Mucosa of gallbladder (tissue), 1 donor: ENCODE measurements at regions not wholly inside any gene's neighbourhood (a gene's known extent, or its start where the extent isn't known, plus 50 kb on each side); places are given as distances from the start of the nearest gene placed in this dataset.

Source experiments
- DNase-seq: peaks from one replicate; pipeline ENCODE4 v3.0.0-alpha.2; 2020; ENCODE audit warnings: low spot score
- donor health status: DM: no; HTN: no; CAD: no.

GRCh38 chr21:43332861-43333297 lies 94.1 kb downstream of the SIK1 start:
- DNase-seq = no peak

DNA sequence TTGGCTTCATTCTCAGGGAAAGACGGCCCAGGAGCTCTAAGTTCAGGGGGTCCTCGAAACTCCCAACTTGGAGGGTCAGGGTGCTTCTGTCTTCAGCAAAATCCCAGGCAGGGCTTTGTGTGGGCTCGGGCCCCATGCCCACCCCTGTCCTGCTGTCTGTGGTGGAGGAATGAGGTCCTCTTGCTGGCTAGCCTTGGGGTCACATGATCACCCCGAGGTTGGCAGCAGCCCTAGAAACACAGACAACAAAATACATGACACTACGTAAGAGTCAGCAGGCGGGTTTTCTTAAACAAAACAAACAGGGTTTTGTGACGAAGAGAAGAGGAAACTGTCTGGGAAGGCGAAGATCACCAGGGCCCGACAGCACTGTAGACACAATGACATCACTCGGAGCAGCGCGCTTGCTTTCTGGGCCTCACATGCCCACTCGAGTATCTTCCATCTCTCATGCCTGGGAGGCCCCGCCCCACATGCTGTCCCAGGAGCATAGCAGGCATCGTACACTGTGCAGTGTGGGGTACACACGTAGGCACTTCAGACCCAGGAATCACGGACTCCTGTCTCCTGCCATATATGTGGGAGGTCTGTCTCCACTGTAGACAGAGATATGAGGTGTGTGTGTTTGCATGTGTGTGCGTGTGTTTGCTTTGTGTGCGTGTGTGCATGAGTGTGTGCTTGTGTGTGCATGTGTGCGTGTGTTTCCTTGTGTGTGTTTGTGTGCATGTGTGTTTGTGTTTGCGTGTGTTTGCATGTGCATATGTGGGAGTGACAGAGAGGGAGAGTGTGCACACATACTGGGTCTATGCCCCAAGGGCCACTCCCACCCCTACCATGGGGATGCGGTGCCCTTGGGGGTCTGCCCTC lies 94.7 kb downstream of the SIK1 start:
- peak; percentile 85 for DNase-seq

DNA sequence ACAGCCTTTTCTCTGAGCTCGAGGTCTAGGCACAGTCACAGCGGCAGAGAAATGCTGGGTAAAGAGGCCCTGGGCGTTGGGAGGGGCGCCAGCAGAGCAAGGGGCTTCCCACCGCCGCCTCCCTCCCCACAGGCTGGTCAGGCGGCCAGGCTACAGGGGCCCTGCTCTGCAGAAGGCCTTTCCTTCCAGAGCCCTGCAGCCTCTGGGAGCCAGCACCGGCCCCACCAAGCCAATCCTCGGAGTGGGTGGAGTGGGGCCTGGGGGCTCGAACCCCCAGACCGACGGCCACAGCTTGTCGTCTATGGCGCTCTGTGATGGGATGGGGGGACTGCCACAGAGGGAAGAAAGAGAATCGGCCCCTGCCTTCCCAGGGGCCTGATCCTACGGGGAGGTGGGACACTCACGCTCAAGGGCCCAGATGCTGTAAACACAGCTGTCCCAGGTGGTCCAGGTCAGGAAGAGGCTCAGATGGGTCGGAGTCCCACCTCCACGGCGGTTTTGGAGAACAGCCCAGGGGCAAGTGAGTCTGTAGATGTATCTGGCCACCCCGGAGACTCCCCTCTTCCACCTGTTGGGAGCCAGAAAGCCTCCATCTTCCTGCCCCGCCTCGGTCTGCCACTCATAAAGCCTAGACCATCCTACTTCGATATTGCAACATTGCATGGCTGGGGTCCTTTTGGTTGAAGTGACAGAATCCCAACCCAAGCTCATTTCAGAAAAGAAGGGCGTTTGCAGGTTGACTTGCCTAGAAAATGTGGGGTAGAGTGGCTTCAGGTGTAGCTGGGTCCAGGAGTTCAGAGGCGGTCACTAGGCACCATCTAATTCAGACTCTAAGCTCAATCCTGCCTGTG lies 95.6 kb downstream of the SIK1 start:
- DNase-seq = no peak

DNA sequence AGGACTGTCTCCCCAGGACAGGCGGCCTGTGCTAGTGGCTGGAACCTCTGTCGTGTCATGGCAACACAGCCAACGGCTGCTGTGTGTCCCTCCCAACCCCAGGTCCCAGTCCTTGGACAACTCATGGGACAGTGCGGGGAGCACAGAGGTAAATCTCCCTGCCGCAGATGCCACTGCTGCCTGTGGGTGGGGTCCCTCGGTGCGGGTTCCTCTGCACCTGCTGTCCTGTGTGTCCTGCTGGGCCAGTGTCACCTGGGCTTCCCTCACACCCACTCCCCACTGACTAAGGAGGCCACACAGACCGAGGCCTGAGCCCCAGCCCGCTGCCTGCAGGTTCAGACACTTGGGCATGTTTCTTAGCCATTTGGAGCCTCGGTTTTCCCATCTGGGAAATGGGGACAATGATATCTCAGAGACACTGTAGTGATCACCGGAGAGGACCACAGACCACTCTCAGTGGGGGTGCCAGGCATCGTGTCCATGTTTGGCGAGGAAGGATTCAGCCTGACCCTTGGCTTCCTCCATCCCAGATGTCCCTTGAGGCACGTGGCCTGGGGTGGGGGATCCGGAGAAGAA lies 96.5 kb downstream of the SIK1 start:
- DNase-seq = no peak

DNA sequence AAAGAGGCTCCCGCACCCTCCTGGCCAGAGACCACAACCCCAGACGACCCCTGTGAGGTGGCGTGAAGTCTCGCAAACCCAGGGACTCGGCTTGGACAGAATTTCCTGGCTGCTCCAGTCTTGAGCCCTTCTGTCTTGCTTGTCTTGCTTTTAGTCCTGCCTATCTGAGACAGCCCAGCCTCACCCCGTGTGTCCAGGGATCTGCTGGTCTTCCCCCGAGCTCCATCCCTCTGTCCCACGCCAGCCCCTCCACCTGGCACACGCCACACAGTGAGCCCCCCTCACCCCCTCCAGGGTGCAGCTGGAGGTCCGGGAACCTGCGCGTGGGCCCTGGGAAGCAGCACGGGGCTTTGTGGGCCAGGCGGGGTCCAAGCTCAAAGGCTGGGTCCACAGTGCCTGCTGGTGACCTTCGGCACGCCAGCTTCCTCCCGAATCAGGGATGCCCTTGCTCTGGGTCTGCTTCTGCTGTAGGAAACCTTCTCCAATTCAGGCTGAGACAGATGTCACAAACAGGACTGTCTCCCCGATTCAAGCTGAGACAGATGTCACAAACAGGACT lies 97.1 kb downstream of the SIK1 start:
- DNase-seq = no peak

DNA sequence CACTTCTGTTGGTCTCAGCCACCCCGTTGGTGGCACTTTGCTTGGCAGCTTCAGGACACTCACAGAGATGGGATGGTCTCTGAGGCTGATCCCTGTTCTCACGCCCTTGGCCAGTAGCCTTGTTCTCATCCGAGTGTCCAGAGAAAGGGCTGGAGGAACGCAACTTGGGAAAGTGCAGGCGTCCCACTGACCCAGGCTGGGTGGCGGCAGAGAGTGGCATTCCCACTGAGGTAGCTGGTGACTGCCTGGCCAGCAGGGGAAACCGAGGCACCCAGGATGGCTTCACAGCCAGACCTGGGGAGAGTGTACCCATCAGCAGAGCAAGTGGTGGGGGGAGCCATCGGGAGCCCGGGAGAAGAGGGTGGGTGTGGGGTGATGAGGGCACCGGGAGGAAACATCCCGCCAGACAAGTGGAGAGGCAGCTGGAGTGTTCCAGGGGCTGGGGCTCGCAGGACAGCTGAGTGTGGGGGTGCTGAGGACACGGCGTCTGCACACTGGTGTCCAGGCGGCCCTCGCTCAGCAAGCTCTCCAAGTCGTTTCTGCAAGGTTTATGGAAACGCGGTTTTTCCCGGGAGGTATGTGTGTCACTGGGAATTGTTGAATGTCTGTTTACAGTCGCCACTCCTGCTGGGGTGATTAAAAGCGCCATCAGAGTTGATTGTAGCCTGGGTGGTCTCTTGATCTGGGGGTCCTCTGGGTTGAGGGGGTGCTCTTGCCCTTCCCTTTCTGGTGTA lies 97.8 kb downstream of the SIK1 start:
- DNase-seq = no peak

GRCh38 chr21:43328185-43328957 lies 98.6 kb downstream of the SIK1 start:
- DNase-seq = no peak

DNA sequence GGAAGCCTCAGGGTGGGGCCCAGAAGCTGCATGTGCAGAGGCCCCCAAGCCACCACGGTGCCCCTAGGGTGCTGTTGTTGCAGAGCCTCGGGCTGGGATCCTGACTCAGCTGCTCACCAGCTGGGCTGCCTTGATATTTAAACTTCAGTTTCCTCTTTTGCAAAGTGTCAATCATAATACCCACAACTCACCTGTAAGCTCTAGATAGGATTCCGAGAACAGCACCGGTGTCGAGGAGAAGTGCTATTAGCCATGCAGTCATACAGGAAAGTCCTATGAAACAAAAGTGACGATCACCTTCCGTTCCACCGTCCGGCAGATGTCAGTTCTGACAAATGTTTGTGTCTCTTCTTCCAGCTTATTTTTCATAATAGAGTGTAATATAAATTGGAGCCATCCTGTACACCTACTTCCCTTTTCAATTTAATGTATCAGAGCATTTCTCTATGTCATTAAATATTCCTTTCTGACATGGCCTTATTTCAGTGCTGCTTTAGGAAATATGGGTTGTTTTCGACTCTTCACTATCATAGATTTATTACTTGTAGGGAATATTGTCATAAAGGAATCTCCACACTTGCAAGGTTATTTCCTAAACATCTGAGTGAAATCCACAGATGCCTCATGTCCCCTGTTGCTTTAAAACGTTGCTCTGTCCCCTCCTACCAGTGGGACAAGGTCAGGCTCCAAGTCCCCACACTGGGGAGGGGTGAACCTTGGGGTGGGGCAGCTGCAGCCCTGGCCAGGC lies 100.8 kb downstream of the SIK1 start:
- no peak for DNase-seq

DNA sequence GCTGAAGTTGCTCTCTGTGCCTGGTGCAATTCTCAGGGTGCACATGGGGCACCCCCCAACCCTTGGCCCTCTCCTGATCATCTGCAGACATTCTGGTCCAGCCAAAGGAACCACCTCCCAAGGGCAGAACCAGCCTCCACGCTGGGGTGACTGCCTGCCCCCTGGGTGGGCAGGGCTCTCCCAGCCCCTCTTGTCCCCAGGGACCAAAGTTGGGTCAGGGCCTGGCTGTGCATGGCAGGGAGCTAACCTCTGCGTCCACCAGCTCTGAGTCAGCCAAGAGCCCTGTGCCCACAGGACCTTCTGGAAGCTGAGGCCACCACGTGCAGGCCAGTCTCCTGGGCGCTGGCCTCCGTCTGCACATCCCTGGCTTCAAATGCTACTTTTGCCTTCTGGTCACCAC lies 101.9 kb downstream of the SIK1 start:
- DNase-seq = no peak

DNA sequence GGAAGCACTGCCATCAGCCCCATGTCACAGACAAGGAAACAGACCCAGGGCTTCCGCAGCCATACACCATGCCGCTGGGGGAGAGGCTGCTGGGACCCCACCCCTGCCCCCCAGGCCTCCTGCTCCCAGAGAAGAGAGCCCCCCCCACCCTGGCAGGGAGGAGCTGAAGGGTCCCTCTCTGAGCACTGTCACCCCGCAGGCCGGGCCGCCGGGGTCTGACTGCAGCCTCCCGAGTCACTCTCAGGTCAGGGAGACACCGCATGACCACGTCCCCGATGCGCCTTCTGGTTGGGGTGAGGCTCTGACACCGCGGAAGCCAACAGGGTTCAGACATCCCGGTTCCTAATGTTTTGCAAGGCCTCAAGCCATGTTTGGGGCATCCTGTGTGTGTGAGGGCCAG lies 102.3 kb downstream of the SIK1 start:
- no peak for DNase-seq

DNA sequence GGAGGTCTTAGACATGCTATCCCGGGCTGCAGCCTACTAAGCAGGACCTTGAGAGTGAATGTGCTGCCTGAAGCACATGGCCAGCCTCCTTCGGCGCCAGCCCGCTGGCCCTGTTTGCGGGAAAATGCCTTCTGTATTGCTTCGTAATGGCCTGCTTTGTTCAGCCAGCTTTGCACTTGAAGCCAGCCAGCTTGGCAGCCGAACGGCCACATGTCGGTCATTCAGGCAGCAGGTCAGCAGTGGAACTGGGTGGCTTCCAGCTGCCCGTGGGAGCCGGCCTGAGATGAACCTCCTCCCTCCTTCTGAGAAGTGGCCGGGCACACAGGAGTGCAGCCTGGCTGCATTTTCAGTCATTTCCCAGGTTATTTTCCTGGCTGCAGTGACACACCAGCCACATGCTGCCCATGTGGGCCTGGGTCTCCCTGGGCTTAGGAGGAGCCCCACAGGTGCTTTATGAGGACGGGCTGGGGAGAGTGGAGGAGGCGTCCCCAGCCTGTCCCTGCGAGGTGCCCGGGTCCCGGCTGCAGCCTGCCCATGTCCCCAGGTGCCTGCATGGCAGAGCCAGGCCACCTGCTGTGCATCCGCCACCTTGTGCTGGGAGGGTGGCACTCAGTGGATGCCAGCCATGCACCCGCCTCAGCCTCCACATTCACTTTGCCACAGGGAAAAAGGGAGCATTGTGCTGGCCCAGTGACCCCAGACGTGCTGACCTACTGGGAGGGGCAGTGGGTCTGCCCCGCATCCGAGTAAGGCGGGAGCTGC lies 103.5 kb downstream of the SIK1 start:
- DNase-seq = no peak

DNA sequence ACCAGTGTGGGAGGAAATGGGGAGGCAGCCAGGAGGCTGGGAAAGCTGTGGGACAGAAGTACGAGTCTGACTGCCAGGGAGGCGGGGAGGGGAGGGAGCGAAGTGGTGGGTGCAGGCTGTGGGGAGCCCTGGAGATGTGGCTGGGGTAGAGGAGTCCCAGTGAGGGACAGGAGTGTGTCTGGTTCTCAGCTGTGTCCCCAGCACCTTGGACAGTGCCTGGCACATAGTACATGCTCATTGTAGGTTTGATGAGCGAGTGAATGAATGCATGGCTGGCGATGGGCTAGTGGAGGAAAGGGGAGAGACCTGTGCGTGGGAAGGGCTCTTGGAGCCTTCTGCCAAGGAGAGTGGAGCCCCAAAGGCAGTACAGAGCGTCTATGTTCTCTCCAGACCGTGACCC lies 104.1 kb downstream of the SIK1 start:
- DNase-seq = no peak

DNA sequence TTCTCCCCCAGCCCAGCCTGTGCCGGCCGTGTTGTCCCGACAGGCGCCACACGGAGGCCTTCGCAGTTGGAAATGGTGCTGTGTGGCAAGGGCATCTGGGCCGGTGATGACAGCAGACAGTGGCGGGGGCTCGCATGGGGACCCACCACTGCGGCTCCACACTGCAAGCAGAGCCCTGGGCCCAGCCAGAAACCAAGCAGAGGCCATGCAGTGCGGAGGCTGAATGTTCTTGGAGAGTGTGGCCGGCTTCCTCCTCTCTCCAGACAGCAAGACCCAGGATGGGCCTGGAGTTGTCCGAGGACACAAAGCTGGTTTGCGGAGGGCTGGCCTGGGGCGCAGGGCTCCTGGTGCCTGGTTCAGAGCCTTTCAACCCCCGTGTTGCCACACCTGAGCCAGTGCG lies 104.6 kb downstream of the SIK1 start:
- DNase-seq = no peak

DNA sequence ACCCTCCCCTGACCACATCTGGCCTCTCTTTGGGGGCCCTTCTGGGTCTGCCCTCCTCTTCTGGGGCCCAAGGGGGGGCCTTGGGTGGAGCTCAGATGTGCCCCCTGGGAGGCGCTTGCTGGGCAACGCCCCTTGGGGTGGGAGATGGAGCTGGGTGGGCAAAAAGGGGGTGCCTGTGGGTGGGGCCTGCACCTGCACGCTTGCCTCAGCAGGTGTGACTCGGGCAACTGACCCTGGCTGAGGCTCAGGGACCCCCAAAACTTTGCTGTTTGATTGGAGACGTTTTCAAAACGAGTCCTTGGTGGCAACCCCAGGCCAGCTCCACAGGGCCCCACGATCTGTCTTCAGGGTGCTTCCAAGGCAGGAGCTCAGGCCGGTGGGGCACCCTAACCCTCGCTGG lies 105.3 kb downstream of the SIK1 start:
- no peak for DNase-seq

GRCh38 chr21:43321111-43321510 lies 105.8 kb downstream of the SIK1 start:
- no peak for DNase-seq

DNA sequence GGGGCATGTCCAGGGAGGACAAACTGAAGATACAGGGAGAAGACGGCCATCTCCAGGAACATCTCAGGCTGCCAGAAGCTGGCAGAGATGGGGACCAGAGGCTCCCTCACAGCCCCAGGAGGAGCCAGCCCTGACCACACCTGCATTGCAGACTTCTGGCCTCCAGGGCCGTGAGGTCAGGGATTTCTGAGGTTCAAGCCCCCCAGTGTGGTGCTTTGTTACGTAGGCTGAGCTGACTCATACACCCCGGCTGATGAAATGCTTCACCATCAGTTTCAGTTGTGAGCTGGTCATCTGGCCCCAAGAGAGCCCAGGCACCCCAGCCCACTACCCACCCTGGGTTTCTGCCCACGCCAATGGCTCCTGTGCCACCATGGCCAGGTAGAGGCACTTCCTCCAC lies 106.4 kb downstream of the SIK1 start:
- DNase-seq = no peak

DNA sequence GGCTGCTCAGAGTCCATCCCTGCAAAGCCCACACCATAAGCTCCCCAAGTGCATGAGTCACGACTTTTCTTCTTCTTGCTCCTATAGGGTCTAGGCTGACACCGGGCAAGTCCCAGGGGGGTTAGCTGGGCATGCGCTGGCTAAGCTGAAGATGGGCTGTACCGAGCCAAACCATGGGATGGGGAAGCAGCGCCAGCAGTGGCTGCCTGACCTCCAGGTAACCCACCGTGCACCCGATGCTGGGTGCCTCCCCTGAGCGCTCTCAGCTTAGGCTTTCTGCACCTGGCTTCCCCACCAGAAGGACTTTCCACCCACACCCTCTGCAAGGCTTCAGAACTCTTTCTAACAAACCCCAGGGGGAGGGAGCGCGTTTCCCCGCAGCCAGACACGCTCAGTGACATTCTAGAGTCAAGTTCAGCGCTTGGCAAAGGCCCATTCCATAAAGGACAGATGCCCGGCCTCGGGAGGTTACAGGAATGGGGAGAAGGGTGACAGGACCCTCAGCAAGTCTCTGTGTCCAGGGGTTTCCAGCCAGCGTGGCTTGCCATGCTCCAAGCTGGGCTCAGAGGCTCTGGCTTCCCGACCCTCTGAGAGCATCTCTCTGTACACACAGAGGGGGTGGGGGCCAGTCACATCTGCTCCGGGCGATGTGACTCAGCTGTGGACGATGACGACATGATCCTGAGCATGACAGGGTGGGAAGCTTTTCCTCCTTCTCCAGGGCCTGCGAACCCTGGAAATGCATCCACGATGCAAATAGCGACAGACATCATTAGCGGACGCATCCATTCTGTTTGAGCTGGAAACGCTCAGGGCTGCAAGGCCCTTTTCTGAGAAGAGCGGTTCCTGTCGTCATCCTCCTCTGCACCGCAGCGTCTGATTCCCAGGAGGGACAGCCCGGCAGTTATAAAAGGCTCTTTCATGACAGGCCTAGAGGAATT lies 107.8 kb downstream of the SIK1 start:
- DNase-seq = no peak

GRCh38 chr21:43318368-43318767 lies 108.6 kb downstream of the SIK1 start:
- DNase-seq = no peak
